PC-9 (cell line): ENCODE measurements at regions not wholly inside any gene's neighbourhood (a gene's known extent, or its start where the extent isn't known, plus 50 kb on each side); places are given as distances from the start of the nearest gene placed in this dataset.

Source experiments
- BruUV-seq: library from RNA; stranded (reverse); fragments of 400-500 nt; replicated peaks from 2 replicates; lab custom pipeline; 2021; lab: Mats Ljungman, UMichigan
- CTCF ChIA-PET: fragments of 300-600 bp; sonication (Branson Sonifier 250); formaldehyde crosslinking; loops from one replicate; lab custom pipeline; 2022; ENCODE audit warnings: antibody characterized with exemption; lab: Charles Lee
- POLR2A ChIA-PET: fragments of 300-600 bp; sonication (Branson Sonifier 250); formaldehyde crosslinking; loops from one replicate; lab custom pipeline; 2022; ENCODE audit warnings: antibody characterized with exemption; ENCODE audit not compliant: unreplicated experiment; lab: Charles Lee
- DNase-seq, 2 experiments: peaks; one replicate each; pipeline versions ENCODE4 v3.0.0 to v3.0.0-alpha.2; 2015 to 2022; ENCODE audit warnings: mixed read lengths in 1 of 2
- H2AFZ ChIP-seq: fragments of 200-600 bp; sonication (generic); 2 replicates; pipeline ENCODE4 v1.8.1; 2017; ENCODE audit warnings: antibody characterized with exemption
- H3F3A ChIP-seq: fragments of 200-600 bp; sonication (generic); 2 replicates; pipeline ENCODE4 v1.8.1; 2017; ENCODE audit warnings: antibody characterized with exemption, mild to moderate bottlenecking, low read depth; ENCODE audit not compliant: insufficient read depth
- H3K27ac ChIP-seq: fragments of 200-600 bp; sonication (generic); 2 replicates; pipeline ENCODE4 v1.6.1; 2016; ENCODE audit warnings: mixed run types
- H3K27me3 ChIP-seq: fragments of 200-600 bp; sonication (generic); 2 replicates; pipeline ENCODE4 v1.6.1; 2016; ENCODE audit warnings: low read depth, mixed run types; ENCODE audit not compliant: insufficient read depth
- H3K36me3 ChIP-seq: fragments of 200-600 bp; sonication (generic); 2 replicates; pipeline ENCODE4 v1.6.1; 2016; ENCODE audit warnings: low read depth, mixed run types
- H3K4me1 ChIP-seq: fragments of 200-600 bp; sonication (generic); replicated peaks from 2 replicates; pipeline ENCODE4 v1.6.1; 2016; ENCODE audit warnings: mixed run types; ENCODE audit not compliant: insufficient read depth
- H3K4me2 ChIP-seq: fragments of 200-600 bp; sonication (generic); 2 replicates; pipeline ENCODE4 v1.6.1; 2017; ENCODE audit warnings: mixed run types
- H3K4me3 ChIP-seq: fragments of 200-600 bp; sonication (generic); 2 replicates; pipeline ENCODE4 v1.6.1; 2016; ENCODE audit warnings: mixed run types
- H3K79me2 ChIP-seq: fragments of 200-600 bp; sonication (generic); 2 replicates; pipeline ENCODE4 v1.6.1; 2017; ENCODE audit warnings: low read depth, mixed run types
- H3K9me2 ChIP-seq: fragments of 200-600 bp; sonication (generic); 2 replicates; pipeline ENCODE4 v1.8.1; 2017; ENCODE audit warnings: mild to moderate bottlenecking; ENCODE audit not compliant: insufficient read depth
- H3K9me3 ChIP-seq: fragments of 200-600 bp; sonication (generic); 2 replicates; pipeline ENCODE4 v1.8.1; 2016; ENCODE audit warnings: low read depth; ENCODE audit not compliant: insufficient read depth
- H4K20me1 ChIP-seq: fragments of 200-600 bp; sonication (generic); 2 replicates; pipeline ENCODE4 v1.8.1; 2017; ENCODE audit not compliant: insufficient read depth
- CTCF ChIP-seq: fragments of 200-600 bp; sonication (generic); conservative IDR thresholded peaks from 2 replicates; pipeline ENCODE4 v1.6.1; 2017; ENCODE audit warnings: mixed run types, antibody characterized with exemption, mild to moderate bottlenecking, moderate library complexity
- EZH2 ChIP-seq: fragments of 200-600 bp; sonication (generic); IDR thresholded peaks from 2 replicates; pipeline ENCODE4 v1.8.0; 2017; ENCODE audit warnings: antibody characterized with exemption, low read depth
- intact Hi-C: fragments of 100-400 bp; cut with micrococcal nuclease; formaldehyde crosslinking; loops from one replicate; pipeline ENCODE4 v1.10.0; 2022; ENCODE audit not compliant: unreplicated experiment

- Histone ChIP-seq H2AFZ (no peak overlapping the region), H3K27me3 (no peaks in the 10 kb centered on the region), H3K4me3 (no peak overlapping the region), H3K36me3 (no peaks in the 10 kb centered on the region), H4K20me1 (no peaks in the 10 kb centered on the region), H3K79me2 (no peaks in the 10 kb centered on the region), H3K4me2 (no peak overlapping the region), H3K9me3 (no peaks in the 10 kb centered on the region), H3F3A (no peaks in the 10 kb centered on the region), H3K9me2 (no peaks in the 10 kb centered on the region), H3K4me1 (no peaks in the 10 kb centered on the region), H3K27ac (no peak overlapping the region)
- TF ChIP-seq CTCF (no peak), EZH2 (no peak)
- intact Hi-C loops: no loop called here
- no TSS peak for BruUV-seq
- POLR2A ChIA-PET: no interaction called here
- CTCF ChIA-PET: no interaction called here
- no peak for DNase-seq
Observed at GRCh38 chr5:126720369-126720768, 56.6 kb upstream of the LMNB1 start.

DNA sequence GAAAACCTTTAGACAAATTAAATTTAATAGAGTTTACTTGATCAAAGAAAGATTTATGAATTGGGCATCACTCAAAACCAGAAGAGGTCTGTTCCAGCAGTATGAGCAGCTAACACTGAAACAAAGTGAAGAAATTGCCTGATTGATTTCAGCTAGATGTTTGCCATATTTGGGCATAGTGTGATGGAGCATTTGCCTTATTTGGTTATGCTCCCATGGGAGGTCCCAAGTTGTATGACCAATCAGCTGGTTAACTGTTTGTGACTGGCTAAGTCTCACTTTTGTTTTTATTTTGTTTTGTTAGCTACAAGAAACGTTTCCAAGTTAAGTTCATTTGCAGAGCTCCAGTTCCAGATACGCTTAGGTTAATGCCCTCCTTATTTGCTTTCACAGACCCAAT lies 53.3 kb upstream of the LMNB1 start:
- no peaks in the 10 kb centered on the region for H3K4me1 ChIP-seq
- H3K79me2 ChIP-seq: no peaks in the 10 kb centered on the region
- H3K27ac ChIP-seq: no peak overlapping the region
- ChIA-PET CTCF (interaction anchor here (0.5 kb wide), 1 partner anchor 50 kb away, joined by 10 read pairs; no protein-coding TSS in a partner anchor), POLR2A (no interaction called here)
- TF ChIP-seq EZH2 (no peak), CTCF (no peak)
- no peaks in the 10 kb centered on the region for H3F3A ChIP-seq
- no peaks in the 10 kb centered on the region for H3K27me3 ChIP-seq
- H3K9me3 ChIP-seq: no peaks in the 10 kb centered on the region
- DNase-seq: no peak
- no peak overlapping the region for H2AFZ ChIP-seq
- H3K4me3 ChIP-seq: no peak overlapping the region
- H4K20me1 ChIP-seq: no peaks in the 10 kb centered on the region
- intact Hi-C loops: no loop called here
- no peaks in the 10 kb centered on the region for H3K36me3 ChIP-seq
- H3K9me2 ChIP-seq: no peaks in the 10 kb centered on the region
- BruUV-seq: no TSS peak
- no peak overlapping the region for H3K4me2 ChIP-seq
